GM23338 (cell line): ENCODE measurements at regions not wholly inside any gene's neighbourhood (a gene's known extent, or its start where the extent isn't known, plus 50 kb on each side); places are given as distances from the start of the nearest gene placed in this dataset.

ENCODE experiments used
- ATAC-seq: fragments of 200-7000 bp; cut with Tn5 transposase; 3 replicates; pipeline ENCODE4 v1.9.1; 2020
- DNase-seq: peaks from one replicate; pipeline ENCODE4 v3.0.0-alpha.2; 2015; ENCODE audit warnings: low spot score
- H2AFZ ChIP-seq: fragments of 200-600 bp; sonication (generic); 2 replicates; pipeline ENCODE4 v1.8.0; 2016; ENCODE audit warnings: antibody characterized with exemption, mild to moderate bottlenecking, moderate library complexity
- H3F3A ChIP-seq: fragments of 200-600 bp; sonication (generic); replicated peaks from 2 replicates; pipeline ENCODE4 v1.8.0; 2017; ENCODE audit warnings: antibody characterized with exemption, mixed run types, low read depth
- H3K27ac ChIP-seq: fragments of 200-600 bp; sonication (generic); 2 replicates; pipeline ENCODE4 v1.6.1; 2016; ENCODE audit warnings: low read depth
- H3K27me3 ChIP-seq: fragments of 200-600 bp; sonication (generic); 2 replicates; pipeline ENCODE4 v1.8.0; 2016; ENCODE audit warnings: mild to moderate bottlenecking, mixed run types, moderate library complexity; ENCODE audit not compliant: insufficient read depth
- H3K36me3 ChIP-seq: fragments of 200-600 bp; sonication (generic); 2 replicates; pipeline ENCODE4 v1.8.0; 2016; ENCODE audit warnings: mild to moderate bottlenecking; ENCODE audit not compliant: insufficient read depth
- H3K4me1 ChIP-seq: fragments of 200-600 bp; sonication (generic); 2 replicates; pipeline ENCODE4 v1.8.0; 2016; ENCODE audit warnings: mild to moderate bottlenecking, moderate library complexity; ENCODE audit not compliant: insufficient read depth
- H3K4me2 ChIP-seq: fragments of 200-600 bp; sonication (generic); 2 replicates; pipeline ENCODE4 v1.7.1; 2017; ENCODE audit warnings: mixed run types
- H3K4me3 ChIP-seq: fragments of 200-600 bp; sonication (generic); 2 replicates; pipeline ENCODE4 v1.6.1; 2016; ENCODE audit warnings: mixed run types
- H3K79me2 ChIP-seq: fragments of 200-600 bp; sonication (generic); replicated peaks from 2 replicates; pipeline ENCODE4 v1.8.0; 2017; ENCODE audit warnings: mild to moderate bottlenecking; ENCODE audit not compliant: insufficient read depth
- H3K9me2 ChIP-seq: fragments of 200-600 bp; sonication (generic); 2 replicates; pipeline ENCODE4 v1.8.0; 2017; ENCODE audit not compliant: insufficient read depth
- H4K20me1 ChIP-seq: fragments of 200-600 bp; sonication (generic); replicated peaks from 2 replicates; pipeline ENCODE4 v1.8.0; 2017; ENCODE audit warnings: mild to moderate bottlenecking; ENCODE audit not compliant: insufficient read depth
- H3K27ac Mint-ChIP-seq: 2 replicates; pipeline ENCODE4 v1.8.0; 2020; ENCODE audit warnings: inconsistent platforms, mild to moderate bottlenecking, moderate library complexity, mixed read lengths
- H3K27me3 Mint-ChIP-seq: 3 replicates; pipeline ENCODE4 v1.8.0; 2022; ENCODE audit warnings: low read depth, mild to moderate bottlenecking, moderate library complexity, mixed read lengths, inconsistent platforms; ENCODE audit not compliant: insufficient read depth, poor library complexity
- H3K36me3 Mint-ChIP-seq: 3 replicates; pipeline ENCODE4 v1.8.0; 2021; ENCODE audit warnings: low read depth, mild to moderate bottlenecking, inconsistent platforms, moderate library complexity, mixed read lengths
- H3K4me1 Mint-ChIP-seq: 3 replicates; pipeline ENCODE4 v1.8.0; 2020; ENCODE audit warnings: mild to moderate bottlenecking, inconsistent platforms, mixed read lengths
- H3K4me3 Mint-ChIP-seq: 3 replicates; pipeline ENCODE4 v1.8.0; 2021; ENCODE audit warnings: moderate library complexity, mild to moderate bottlenecking, inconsistent platforms, mixed read lengths
- H3K9me3 Mint-ChIP-seq: 3 replicates; pipeline ENCODE4 v1.8.0; 2020; ENCODE audit warnings: moderate library complexity, mild to moderate bottlenecking, inconsistent platforms, mixed read lengths
- CREB1 ChIP-seq: fragments of 250-450 bp; sonication (Bioruptor Pico); IDR thresholded peaks from 2 replicates; pipeline ENCODE4 v1.5.0; 2020; ENCODE audit warnings: low read depth, mild to moderate bottlenecking, moderate library complexity
- ETS1 ChIP-seq: IDR thresholded peaks from 2 replicates; pipeline ENCODE4 v1.6.1; 2016; ENCODE audit warnings: antibody characterized with exemption
- JUNB ChIP-seq: IDR thresholded peaks from one replicate; pipeline ENCODE4 v1.6.1; 2016; ENCODE audit warnings: antibody characterized with exemption; ENCODE audit not compliant: unreplicated experiment
- NANOG ChIP-seq: IDR thresholded peaks from 2 replicates; pipeline ENCODE4 v1.6.1; 2016; ENCODE audit warnings: antibody characterized with exemption, borderline replicate concordance
- POLR2AphosphoS5 ChIP-seq: IDR thresholded peaks from 2 replicates; pipeline ENCODE4 v1.6.1; 2016; ENCODE audit warnings: antibody characterized with exemption, low read depth
- REST ChIP-seq: IDR thresholded peaks from one replicate; pipeline ENCODE4 v1.6.1; 2018; ENCODE audit warnings: antibody characterized with exemption; ENCODE audit not compliant: unreplicated experiment
- STAT1 ChIP-seq: IDR thresholded peaks from one replicate; pipeline ENCODE4 v1.6.1; 2016; ENCODE audit warnings: antibody characterized with exemption; ENCODE audit not compliant: unreplicated experiment
- ZNF114 ChIP-seq: fragments of 250-450 bp; sonication (Bioruptor Pico); IDR thresholded peaks from 2 replicates; pipeline ENCODE4 v1.5.0; 2020; ENCODE audit warnings: mild to moderate bottlenecking, moderate library complexity
- ZNF462 ChIP-seq: fragments of 250-450 bp; sonication (Bioruptor Pico); IDR thresholded peaks from 2 replicates; pipeline ENCODE4 v1.5.0; 2020; ENCODE audit warnings: mild to moderate bottlenecking, moderate library complexity

GRCh38 chr10:78297997-78298396, 264.3 kb downstream of the RPS24 start:
- Mint-ChIP-seq H3K9me3 (no peaks in the 10 kb centered on the region; the same call in 2 of the 3 replicates), H3K27ac (no peak overlapping the region), H3K4me3 (no peak overlapping the region), H3K4me1 (peaks cover 20% of the 10 kb centered on the region), H3K36me3 (no peaks in the 10 kb centered on the region), H3K27me3 (peaks cover 8% of the 10 kb centered on the region)
- Histone ChIP-seq H3F3A (no peaks in the 10 kb centered on the region), H3K27me3 (no peaks in the 10 kb centered on the region), H3K27ac (no peak overlapping the region), H3K36me3 (no peaks in the 10 kb centered on the region), H3K79me2 (no peaks in the 10 kb centered on the region), H3K4me2 (no peak overlapping the region), H4K20me1 (no peaks in the 10 kb centered on the region), H3K4me3 (no peak overlapping the region), H2AFZ (no peak overlapping the region), H3K4me1 (peaks cover 22% of the 10 kb centered on the region), H3K9me2 (0 out of 2 replicates have a peak, but pooled peaks cover 6% of the 10 kb centered on the region)
- no peak for TF ChIP-seq REST
- TF ChIP-seq CREB1 (CRISPR knock-in tag): no peak
- TF ChIP-seq JUNB: no peak
- no peak for TF ChIP-seq ETS1
- TF ChIP-seq ZNF462 (CRISPR knock-in tag): no peak
- TF ChIP-seq POLR2AphosphoS5: no peak
- no peak for TF ChIP-seq STAT1
- TF ChIP-seq NANOG: no peak
- no peak for TF ChIP-seq ZNF114 (CRISPR knock-in tag)
- no peak for ATAC-seq
- no peak for DNase-seq
